Stomach (tissue), 4 donors: ENCODE measurements at regions not wholly inside any gene's neighbourhood (a gene's known extent, or its start where the extent isn't known, plus 50 kb on each side); places are given as distances from the start of the nearest gene placed in this dataset.
"Not testable (repeated sequence)": the region's sequence is repeated elsewhere in the genome, so short reads cannot be mapped to it uniquely, and the experiment has no call there.

Source experiments
- POLR2A ChIP-seq, 4 donors: fragments of 450-650 bp; IDR thresholded peaks; one replicate each; pipeline ENCODE4 v1.6.1; 2016; ENCODE audit warnings: antibody characterized with exemption in 4 of 4, control low read depth in 2 of 4, mild to moderate bottlenecking in 1 of 4, moderate library complexity in 1 of 4
- TF ChIP-seq, protein P1 (sequence below), 7 experiments: fragments of 450-650 bp in 4 of 7; fragments of 200-600 bp in 3 of 7; sonication (generic) in 3 of 7; IDR thresholded peaks; one replicate each; pipeline ENCODE4 v1.5.1; 2016 to 2019; ENCODE audit warnings: antibody characterized with exemption in 7 of 7, control low read depth in 2 of 7, mild to moderate bottlenecking in 1 of 7

DNA sequence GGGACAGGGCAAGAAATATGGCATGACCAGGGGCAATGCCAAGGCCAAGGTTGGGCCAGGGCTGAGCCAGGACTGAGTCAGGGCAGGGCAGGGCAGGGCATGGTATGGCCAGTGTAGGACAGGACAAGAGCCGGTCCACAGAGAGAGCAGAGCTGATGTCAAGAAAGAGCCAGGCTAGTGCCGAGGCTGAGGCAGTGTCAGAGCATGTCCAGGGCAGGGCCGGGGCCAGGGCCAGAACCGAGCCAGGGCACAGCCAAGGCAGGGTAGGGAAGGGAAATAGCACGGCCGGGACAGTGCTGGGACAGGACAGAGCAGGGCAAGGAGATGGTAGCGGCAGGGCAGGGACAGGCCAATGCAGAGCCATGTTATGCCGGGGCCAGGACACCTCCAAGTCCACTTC is 2875.1 kb downstream of the RPIA start:
- TF ChIP-seq, protein P1, sequence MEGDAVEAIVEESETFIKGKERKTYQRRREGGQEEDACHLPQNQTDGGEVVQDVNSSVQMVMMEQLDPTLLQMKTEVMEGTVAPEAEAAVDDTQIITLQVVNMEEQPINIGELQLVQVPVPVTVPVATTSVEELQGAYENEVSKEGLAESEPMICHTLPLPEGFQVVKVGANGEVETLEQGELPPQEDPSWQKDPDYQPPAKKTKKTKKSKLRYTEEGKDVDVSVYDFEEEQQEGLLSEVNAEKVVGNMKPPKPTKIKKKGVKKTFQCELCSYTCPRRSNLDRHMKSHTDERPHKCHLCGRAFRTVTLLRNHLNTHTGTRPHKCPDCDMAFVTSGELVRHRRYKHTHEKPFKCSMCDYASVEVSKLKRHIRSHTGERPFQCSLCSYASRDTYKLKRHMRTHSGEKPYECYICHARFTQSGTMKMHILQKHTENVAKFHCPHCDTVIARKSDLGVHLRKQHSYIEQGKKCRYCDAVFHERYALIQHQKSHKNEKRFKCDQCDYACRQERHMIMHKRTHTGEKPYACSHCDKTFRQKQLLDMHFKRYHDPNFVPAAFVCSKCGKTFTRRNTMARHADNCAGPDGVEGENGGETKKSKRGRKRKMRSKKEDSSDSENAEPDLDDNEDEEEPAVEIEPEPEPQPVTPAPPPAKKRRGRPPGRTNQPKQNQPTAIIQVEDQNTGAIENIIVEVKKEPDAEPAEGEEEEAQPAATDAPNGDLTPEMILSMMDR (IDR thresholded peaks at IDR 0.05): not testable (repeated sequence)
- not testable (repeated sequence) for TF ChIP-seq POLR2A (IDR thresholded peaks at IDR 0.05)
